ENCODE measurements at regions not wholly inside any gene's neighbourhood (a gene's known extent, or its start where the extent isn't known, plus 50 kb on each side); places are given as distances from the start of the nearest gene placed in this dataset.

DNA sequence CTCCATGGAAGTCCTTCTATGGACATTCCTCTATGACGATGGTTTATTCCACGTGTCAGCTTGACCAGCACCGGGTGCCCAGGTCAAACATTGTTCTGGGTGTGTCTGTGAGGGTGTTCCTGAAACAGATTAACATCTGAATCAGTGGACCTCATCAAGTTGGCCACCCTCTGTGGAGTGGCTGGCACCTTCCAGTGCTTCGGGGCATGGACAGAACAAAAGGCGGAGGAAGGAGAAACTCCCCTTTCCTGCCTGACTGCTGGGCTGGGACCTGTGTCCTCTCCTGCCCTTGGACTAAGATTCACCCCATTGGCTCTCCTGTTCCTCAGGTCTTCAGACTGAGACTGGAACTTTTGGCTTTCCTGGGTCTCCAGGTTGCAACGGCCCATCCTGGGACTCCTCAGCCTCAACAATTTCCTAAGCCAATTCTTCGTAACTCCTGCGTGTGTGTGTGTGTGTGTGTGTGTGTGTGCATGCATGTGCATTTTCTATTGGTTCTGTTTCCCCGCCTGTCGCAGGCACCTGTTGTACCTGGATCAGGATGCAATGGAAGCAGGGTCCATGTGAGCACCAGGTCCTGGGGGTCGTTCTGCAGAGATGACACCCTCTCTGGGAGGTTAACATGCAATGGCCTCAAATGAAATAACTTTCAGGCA, 357.2 kb upstream of the SALL3 start:
- no peak for DNase-seq

DNA sequence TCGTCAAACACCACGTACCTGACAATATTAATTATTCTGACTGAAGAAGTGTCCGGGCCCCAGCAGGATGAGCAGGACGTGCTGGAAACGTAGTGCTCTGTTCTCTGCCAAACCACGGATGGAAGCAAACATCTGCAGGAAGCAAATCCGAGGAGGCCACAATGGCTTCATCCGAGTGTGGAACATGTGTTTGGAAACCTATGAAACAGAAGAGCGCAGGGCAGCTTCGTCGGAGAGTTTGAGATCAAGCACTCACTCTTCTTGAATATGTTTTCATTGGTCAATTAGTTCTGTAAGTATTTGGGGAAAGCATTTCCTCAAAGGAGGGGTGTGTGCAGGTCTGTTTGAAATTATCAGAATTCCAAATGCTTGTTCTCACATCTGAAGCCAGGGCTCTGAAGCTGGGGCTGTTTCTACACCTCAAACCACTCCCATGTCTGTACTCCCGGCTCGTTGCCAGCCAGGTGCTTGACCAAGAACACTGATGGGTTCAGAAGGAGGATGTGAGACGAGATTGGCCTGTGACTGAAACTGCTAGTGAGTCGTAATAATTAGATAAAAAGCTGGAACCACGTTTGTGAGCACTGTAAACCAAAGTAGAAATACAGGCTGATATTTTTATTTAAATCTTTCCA, 356.6 kb upstream of the SALL3 start:
- no peak for DNase-seq

DNA sequence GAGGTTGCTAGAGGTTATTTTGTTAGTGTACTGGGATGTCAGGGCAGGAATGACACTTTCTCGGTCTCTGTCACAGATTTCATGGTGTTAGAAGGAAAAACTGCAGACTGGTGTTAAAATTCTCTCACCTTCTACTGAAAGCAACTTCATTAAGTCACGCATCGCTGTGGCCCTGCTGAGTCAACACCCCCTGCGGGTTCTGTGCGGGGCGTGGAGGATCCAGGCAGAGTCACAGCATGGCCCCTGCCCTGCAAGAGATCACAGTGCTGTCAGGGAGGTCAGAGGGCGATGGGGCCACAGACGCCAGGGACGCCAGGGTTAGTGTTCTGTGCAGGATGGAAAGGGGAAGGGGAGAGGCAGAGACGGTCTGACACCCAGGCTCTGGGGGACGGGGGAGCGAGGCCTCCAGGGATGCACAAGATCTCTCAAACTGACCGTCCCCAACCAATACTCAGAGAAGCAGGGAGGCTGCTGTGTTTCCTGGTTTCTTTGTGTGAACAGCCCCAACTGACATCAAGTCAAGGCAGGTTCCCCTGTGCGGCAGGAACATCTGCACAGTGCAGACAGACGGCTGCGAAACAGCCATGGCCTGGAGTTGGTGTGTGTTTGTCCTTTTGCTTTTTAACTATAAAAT, 354.9 kb upstream of the SALL3 start:
- no peak for DNase-seq

DNA sequence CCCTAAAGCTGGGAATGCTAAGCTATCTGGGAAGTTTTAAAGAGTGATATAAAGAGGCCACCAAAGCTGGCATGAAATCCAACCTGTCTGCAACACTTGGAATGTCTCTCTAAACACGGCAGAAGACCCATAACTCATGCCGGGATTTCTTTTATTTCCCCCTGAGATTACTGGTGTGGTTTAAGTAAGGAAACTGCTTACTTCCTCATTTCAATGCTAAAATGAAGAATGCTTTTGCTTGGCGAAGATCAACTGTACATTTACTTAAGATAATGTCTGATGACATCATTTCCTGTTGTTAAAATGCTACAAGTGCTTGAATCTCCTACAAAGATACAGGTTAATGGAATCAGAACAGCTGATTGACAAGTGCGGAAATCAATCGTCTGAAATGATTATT, 353.8 kb upstream of the SALL3 start:
- no peak for DNase-seq

DNA sequence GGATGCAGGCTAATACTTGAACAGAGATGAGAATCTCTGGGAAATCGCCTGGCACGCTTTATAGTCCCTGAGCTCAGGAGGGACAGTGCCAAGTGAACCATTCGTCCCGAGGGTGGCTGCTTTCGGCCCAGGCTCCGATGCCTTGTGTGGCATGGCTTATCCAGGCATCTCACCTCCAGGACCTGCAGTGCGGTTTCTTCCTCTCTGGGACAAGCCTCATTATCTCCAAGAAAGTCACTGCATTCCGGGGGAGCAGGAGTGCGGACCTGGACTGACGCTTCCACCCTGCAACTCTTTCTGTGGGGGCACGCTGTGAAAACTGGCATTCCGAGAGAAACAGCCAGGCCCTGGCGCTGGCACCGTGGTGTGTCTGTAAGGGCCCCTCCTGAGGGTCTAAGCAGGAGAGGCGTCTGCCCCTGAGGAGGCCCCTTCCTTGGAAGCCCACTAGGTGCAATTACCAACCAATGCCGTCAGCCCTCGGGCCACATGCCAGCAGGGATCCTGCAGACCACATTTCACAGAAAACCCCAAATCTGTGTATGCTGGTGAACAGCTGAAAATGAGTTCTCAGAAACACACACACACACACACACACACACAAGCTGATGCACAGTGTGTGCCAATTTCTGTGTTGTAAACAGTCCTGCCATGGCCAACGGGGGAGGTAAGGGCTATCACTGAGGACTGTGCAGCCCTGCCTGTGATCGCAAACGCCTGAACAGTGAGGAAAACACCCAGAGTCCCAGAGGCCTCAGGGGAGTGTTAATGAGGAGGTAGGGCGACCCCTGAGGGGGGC, 351.9 kb upstream of the SALL3 start:
- no peak for DNase-seq

DNA sequence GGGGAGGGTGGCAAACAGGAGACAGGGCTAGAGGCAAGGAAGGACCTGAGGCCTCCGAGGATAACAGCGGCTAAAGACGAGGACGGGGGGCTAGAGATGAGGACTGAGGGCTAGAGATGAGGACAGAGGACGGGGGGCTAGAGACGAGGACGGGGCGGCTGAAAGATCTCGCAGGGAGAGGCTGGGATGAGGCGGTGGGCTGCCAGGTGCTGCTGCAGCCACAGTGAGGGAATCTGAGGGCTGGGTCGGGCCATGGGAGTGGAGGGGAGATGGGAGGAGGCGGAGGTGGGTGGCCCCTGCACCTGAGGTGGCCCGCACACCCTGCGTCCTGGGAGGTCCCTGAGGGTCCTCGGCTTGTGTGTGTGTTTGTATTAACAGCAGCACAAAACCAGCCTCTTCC, 350.2 kb upstream of the SALL3 start:
- no peak for DNase-seq

DNA sequence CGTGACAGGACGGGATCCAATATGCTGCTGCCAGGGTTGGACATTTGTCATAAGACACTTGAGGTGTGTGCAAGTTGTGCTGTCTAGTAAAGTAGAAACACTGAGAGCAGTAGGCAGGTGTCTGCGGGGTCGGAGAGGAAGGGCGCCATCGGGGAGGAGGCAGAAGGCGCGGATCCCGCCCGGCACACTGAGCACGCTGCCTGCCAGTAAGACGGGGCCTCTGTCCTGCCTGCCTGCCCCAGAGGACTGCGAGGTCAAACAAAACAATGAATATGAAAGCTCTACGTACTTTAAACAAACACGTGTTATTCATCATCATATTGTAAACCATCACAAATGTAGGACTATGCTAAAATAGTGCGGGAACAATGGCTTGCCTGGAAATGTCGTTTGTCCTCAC, 349.3 kb upstream of the SALL3 start:
- DNase-seq, result no peak

DNA sequence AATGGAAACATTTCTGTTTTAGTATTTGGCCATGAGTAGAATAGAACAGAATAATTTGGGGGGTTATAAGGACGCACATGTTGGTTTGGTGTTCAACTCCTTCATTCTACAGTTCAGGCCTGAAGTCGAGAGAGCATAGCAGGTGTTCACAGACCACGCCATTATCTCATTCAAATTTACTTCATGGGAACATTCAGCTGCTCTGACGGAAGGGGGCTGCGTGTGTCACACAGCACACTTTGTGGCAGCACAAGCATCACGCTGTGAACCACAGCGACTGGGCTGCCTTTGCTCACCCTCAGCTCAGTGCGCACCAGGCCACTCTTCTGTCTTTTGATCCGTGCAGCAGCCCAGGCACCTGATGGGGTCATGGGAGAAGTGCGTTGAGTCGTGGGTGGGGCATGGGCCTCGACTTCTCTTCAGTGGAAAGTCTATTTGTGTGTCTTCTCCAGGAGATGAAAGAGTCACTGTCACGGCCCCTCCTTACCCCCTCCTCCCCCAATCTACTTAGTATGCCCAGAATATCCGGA, 348.6 kb upstream of the SALL3 start:
- DNase-seq, result no peak

DNA sequence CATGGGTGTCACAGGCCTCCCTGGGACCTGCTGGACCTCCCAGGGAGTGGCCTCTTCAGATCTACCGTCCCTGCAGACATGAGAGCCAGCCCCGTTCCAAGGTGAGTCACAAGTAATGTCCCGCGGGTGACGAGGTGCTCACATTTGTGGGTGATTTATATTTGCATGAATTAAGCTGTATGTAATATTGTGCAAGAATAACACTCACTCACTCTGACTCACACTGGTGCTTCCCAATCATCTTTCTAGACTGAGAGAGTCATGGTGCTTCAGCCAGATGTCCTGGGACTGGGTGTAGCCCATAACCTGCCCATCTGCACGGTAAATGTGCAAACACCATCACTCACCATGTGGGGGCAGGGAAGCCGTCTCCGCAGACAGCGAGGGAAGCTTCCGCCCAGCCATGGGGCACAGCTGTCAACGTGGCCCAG, 347.5 kb upstream of the SALL3 start:
- DNase-seq, result no peak

DNA sequence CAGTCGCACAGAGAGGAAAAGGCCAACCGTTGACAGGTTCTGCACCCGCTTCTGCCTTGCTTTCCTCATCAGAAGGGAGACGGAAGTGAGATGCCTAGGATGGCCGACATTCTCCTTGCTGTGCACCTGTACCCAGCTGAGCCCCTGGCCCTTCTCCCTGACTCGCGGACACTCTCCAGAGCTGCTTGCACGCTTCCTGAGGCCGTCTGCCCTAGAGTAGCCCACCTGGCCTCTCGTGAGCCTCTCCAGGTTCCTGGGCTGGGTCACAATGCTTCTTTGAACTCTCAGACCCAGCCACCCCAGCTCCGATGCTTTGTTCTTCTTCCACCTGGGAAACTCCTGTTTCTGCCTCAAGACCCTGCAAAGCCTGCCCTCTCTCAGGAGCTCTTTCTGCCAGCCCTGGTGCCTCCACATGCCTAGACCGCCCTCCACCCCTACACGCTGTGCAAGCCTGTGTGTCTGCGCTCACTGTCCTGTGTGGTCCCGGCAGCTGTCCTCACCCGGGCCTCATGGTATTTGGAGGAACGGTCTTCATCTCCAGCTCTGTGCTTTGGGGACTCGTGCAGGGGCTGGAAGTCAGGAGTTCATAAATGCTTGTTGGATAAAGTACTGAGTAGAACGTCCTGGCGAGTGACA, 345.4 kb upstream of the SALL3 start:
- DNase-seq, result no peak

DNA sequence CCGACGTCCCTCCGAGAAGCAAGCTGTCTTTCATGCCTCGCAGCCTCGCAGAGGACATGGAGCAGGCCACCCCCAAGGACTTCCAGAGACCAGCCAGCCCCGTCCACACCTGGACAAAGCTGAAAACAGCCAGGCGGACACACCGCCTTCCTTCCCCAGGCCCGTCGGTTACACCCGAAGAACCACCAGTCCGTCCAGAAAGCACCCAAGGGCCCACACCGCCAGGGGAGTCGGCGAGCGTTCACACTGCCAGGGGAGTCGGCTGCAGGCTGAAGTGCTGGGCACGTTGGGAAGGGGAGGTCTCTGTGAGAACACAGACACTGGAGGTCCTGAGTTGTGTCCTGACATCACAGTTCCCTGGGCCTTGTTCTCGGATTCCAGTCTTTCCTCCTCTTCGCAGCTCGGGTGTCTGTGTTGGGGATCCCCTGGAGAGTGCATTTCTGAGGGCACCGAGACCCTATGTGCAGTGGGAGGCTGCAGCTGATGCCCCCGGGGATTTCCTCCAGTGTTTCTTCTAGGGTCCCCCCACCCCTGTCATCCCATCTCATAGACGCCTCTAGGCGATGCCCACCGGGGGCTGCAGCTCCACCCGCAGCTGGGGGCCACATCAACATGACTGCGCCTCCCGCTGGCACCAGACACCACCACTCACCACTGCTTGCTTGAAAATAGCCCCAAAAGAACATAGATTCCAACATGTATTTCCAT, 344.4 kb upstream of the SALL3 start:
- DNase-seq, result no peak

DNA sequence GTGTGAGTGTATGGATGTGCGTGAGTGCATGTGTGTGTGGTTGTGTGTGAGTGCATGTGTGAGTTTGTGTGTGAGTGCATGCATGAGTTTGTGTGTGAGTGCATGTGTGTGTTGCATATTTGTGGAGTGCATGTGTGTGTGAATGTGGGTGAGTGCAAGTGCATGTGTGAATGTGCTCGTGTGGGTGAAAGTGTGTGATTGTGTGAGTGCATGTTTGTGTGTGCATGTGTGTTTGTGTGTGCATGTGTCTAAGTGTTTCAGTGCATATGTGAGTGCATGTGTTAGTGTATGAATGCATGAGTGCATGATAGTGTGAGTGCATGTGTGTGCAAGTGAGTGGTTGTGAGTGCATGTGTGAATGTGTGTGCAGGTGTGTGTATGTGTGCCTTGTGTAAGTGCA, 343.4 kb upstream of the SALL3 start:
- DNase-seq, result no peak

DNA sequence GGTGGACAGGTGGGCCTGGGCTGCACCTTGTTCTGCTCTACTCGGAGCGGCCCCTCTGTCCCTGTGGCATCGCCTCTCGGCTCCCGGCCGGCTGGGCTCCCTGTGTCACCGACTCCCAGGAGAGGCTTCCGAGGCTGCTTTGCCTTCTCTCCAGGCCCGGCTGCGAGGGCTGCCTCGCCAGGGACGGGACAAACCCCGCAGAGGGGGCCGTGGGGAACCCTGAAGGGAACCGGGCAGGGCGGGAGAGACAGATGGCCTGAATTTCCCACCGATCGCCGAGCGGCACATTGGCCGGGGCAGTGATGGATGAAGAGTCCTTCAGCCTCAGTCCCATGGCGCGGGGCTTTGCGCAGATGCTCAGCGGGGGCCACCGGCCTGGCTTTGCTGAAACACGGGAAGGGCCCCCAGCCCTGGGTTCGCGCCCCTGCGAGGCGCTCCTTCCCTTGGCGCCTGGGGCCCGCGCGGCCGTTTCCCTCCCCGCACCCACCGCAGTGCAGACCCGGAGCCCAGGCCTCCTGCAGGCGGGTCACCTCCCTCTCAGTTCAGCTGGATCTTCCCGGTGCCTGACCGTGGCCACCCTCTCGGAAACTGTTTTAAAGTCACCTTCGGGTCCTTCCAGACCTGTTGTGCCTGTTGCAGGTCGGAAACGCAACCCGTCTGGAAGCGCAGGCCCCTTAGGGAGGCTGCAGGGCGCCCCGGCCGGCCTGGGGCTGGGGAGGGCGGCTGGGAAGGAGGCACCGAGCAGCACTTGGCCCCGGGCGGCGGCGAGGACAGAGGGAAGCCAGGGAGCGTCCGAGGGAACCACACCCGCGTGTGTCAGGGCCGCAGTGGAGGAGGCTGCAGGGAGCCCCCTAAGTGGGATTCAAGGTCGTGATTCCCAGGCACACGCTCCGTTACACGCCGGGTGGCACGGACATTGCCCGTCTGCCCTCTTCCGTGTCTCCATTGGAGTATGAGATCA, 341.9 kb upstream of the SALL3 start:
- DNase-seq, result no peak

DNA sequence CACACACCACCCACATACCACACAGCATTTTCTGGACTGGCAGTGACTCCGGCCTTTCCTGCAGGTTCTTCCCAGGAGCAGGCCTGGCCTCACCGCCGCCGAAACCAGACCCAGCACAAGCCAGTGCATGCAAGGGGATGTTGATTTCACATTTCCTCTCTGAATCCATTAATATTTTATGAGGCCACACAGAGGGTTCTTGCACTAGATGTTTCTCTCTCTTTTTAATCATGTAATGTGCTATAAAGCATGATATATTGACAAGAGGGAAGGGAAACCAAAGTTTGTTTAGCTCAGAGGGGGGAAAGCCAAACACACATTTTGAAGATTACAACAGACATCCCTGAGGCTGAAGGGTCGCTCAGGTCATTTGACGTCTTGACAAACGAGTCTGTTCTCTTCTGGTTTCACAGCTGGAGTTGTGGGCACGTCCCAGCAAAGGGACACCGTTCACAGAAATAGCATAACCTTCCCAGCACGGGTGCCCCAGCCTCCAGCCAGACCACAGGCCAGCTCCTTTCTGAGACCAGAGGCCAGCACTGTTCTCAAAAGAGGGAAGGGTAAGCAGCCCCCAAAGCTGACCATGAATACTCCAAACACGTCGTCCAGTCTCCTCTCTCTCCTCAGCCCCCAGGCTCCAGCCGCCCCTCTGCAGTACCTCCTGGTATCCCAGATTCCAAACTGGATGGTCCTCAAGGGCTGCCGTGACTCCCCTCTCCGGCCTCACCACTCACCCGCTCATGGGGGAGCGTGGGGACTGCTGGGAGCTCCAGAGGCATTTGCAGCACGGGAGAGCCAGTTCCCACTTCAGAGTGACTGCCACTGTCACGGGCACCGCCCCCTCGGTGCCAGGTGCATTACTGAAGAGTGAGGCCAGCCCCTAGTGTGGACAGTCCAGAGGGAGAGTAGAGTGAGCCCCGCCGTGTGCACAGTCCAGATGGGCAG, 340.3 kb upstream of the SALL3 start:
- peak; percentile 26 for DNase-seq

DNA sequence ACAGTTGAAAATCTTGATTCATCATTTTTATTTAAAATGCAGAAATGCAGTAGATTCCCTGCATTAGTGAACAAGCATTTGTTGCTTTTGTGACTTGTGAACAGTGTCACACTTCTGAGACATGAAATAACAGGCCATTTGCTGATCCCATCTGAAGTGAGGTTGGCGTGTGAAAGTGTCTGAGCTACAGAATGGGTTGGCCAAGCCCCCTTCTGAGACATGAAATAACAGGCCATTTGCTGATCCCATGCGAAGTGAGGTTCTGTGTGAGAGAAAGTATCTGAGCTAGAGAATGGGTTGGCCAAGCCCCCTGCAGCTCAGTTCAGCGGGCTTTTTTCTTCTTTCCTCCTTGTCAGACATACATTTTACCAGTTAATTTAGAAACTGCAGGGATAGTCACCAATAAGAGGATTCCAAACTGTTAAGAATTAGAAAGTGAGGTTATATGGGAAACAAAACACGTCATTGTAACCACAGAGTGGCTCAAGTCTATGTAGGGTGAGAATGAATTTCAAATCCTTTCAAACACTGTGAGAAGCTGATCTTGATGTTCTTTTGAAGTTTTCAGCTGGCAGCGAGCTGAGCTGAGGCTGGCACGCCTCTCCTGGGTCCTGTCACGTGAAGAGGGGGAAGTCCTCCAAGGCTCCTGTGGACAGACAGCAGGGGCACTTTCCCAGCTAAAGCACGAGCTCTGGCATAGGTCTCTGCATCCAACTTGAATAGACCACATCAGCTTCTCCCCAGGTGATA, 339.2 kb upstream of the SALL3 start:
- DNase-seq, result no peak

DNA sequence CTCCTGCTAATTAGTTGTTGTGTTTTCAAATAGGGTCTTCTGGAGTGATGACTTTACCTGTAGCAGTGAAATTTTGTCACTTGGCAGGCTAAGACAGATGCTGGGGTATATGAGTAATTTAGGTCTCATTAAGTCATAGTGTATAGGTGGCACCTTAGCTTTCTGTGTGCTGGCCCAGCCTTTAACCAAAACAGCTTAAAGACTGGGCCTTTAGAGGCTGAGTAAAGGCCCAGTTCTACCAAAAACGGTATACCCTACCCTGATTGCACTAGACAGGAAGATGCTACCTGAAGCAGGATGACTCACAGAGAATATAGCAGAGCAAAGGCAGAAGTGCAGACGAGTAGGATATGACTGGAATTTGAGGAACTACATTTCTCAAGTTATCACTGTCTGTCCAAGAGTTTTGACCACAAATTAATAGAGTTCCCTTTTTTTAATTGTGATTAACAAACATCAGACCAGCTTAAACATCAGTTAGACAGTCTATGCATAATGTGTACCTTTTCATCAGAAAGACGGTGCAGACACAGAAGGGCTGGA, 337.9 kb upstream of the SALL3 start:
- DNase-seq, result no peak

DNA sequence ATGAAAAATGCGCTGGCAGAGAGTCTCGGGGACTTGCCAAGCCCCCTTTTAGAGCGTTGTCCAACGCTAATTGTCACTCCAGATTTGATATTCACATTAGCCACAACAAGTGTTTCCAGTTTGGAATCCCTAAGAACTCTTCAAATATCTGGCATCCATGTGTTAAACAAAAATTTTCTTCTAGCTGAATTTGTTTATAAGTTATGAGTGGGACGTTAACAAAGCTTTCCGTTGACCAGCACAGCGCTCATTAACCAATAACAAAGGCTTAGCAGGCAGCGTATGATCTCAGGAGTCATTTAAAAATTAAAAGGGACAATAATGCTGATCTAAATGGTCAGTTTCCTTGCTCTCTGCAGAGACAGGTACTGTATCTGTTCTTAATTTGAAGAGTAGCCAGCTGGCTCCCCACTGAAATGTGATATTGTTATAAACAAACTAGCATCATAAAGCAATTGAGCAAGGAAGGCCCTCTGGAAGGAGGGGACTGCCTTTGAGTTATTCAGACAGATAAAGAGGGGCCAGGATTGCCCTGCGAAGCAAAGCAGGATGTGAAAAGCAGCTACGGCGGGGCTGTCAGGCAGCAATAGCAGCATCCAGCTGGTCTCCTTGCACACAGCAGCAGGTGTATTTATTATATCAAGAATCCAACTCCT, 337.2 kb upstream of the SALL3 start:
- DNase-seq, result peak; percentile 74

DNA sequence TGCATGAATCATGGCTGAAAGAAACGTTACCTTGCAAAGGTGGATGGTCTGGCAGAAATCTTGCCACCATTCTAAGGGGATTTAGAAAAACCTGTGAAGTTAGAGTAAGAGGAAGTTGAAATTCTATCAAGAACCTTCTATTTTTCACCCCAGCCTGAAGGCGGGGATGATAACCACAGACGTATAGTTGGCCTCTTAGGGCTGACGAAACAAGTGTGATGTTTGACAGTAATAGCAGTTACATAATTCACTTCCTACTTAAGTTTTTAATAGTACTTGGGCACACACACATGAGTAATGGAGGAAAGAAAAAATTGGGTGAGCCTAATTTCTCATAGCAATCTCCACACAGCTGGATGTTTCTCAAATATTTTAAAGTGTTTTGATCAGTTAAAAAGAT, 336.6 kb upstream of the SALL3 start:
- DNase-seq, result no peak

All from COR-L47 (cell line).